ENCODE measurements at regions not wholly inside any gene's neighbourhood (a gene's known extent, or its start where the extent isn't known, plus 50 kb on each side); places are given as distances from the start of the nearest gene placed in this dataset.

- H3K4me3 ChIP-seq (replicated peaks; ENCODE audit: low read depth, low read length) = no peak overlapping the region
- no peak for TF ChIP-seq CTCF (IDR thresholded peaks at IDR 0.05; ENCODE audit: low read length, missing control alignments)
- no peak for DNase-seq (ENCODE audit: low read depth)
Observed at GRCh38 chr2:17010104-17010503, 344.5 kb upstream of the CYRIA start.

GRCh38 chr2:17000184-17000482 lies 334.5 kb upstream of the CYRIA start:
- TF ChIP-seq CTCF (IDR thresholded peaks at IDR 0.05; ENCODE audit: low read length, missing control alignments) = no peak
- DNase-seq (ENCODE audit: low read depth) = no peak
- no peak overlapping the region for H3K4me3 ChIP-seq (replicated peaks; ENCODE audit: low read depth, low read length)

GRCh38 chr2:16999347-17000183 lies 333.9 kb upstream of the CYRIA start:
- no peak overlapping the region for H3K4me3 ChIP-seq (replicated peaks; ENCODE audit: low read depth, low read length)
- no peak for DNase-seq (ENCODE audit: low read depth)
- no peak for TF ChIP-seq CTCF (IDR thresholded peaks at IDR 0.05; ENCODE audit: low read length, missing control alignments)

GRCh38 chr2:16978301-16978700 lies 312.7 kb upstream of the CYRIA start:
- TF ChIP-seq CTCF (IDR thresholded peaks at IDR 0.05; ENCODE audit: low read length, missing control alignments) = no peak
- H3K4me3 ChIP-seq (replicated peaks; ENCODE audit: low read depth, low read length) = no peak overlapping the region
- DNase-seq (ENCODE audit: low read depth) = no peak

- DNase-seq (ENCODE audit: low read depth) = no peak
- no peak for TF ChIP-seq CTCF (IDR thresholded peaks at IDR 0.05; ENCODE audit: low read length, missing control alignments)
Observed at GRCh38 chr2:16974688-16975087, 309.1 kb upstream of the CYRIA start.

GRCh38 chr2:16973586-16974286 lies 308.1 kb upstream of the CYRIA start:
- H3K4me3 ChIP-seq (replicated peaks; ENCODE audit: low read depth, low read length) = no peak overlapping the region
- TF ChIP-seq CTCF (IDR thresholded peaks at IDR 0.05; ENCODE audit: low read length, missing control alignments) = no peak
- DNase-seq (ENCODE audit: low read depth) = peak; percentile 1

More at GRCh38 chr2:16974688-16975087, 309.1 kb upstream of the CYRIA start:
- H3K4me3 ChIP-seq (replicated peaks; ENCODE audit: low read depth, low read length) = no peak overlapping the region

All from fibroblast of pulmonary artery (primary cell).